Subcutaneous abdominal adipose tissue (tissue), 5 donors: ENCODE measurements at regions not wholly inside any gene's neighbourhood (a gene's known extent, or its start where the extent isn't known, plus 50 kb on each side); places are given as distances from the start of the nearest gene placed in this dataset.

ENCODE experiments used
- H3K27ac ChIP-seq: one replicate; pipeline ENCODE4 v1.7.0; 2013; ENCODE audit warnings: low read depth, mild to moderate bottlenecking, inconsistent platforms, low read length, moderate library complexity
- H3K27me3 ChIP-seq, 5 donors: one replicate each; pipeline ENCODE4 v1.7.0; 2013; ENCODE audit warnings: low read length in 5 of 5, inconsistent platforms in 1 of 5; ENCODE audit not compliant: control insufficient read depth in 5 of 5, insufficient read depth in 4 of 5
- H3K36me3 ChIP-seq, 5 donors: one replicate each; pipeline ENCODE4 v1.7.0; 2013; ENCODE audit warnings: low read length in 5 of 5; ENCODE audit not compliant: control insufficient read depth in 5 of 5, insufficient read depth in 5 of 5
- H3K4me1 ChIP-seq, 5 donors: one replicate each; pipeline ENCODE4 v1.7.0; 2013; ENCODE audit warnings: low read length in 5 of 5, mild to moderate bottlenecking in 3 of 5, moderate library complexity in 1 of 5; ENCODE audit not compliant: control insufficient read depth in 5 of 5, insufficient read depth in 5 of 5
- H3K4me3 ChIP-seq, 5 donors: one replicate each; pipeline ENCODE4 v1.7.0; 2013; ENCODE audit warnings: low read length in 5 of 5, low read depth in 1 of 5
- H3K9ac ChIP-seq, 5 donors: one replicate each; pipeline ENCODE4 v1.7.0; 2013; ENCODE audit warnings: low read length in 5 of 5, mild to moderate bottlenecking in 4 of 5, moderate library complexity in 3 of 5
- H3K9me3 ChIP-seq, 5 donors: one replicate each; pipeline ENCODE4 v1.7.0; 2013; ENCODE audit warnings: low read length in 5 of 5; ENCODE audit not compliant: control insufficient read depth in 5 of 5
- donor health status: healthy.
- donor health status: healthy.
- donor health status: healthy.
- donor health status: healthy.
- donor health status: healthy.

DNA sequence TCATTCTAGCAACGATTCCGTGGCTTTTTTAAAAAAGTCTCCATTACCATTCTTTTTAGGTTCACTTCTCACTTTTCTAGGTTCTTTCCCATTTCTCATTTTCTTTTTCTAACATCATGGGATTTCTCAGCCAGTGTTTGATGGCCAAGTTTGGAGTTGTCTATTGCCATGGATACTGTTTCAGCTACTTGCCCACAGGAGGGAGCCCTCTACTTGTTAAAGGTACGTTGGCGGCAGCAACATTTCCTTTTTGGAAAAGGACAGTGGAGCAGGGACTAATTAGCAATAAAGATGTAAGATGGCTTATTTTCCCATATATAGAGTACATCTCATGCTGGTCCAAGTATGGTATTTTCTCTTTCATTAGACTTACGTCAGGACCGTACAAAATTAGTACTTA lies 2257.5 kb upstream of the C9orf72 start:
- no peaks in the 10 kb centered on the region for H3K4me1 ChIP-seq
- no peak overlapping the region for H3K9ac ChIP-seq
- H3K36me3 ChIP-seq: no peaks in the 10 kb centered on the region
- no peak overlapping the region for H3K4me3 ChIP-seq
- H3K27me3 ChIP-seq: no peaks in the 10 kb centered on the region
- H3K9me3 ChIP-seq: peaks cover 0 to 3% (median 0%) of the 10 kb centered on the region in 5 donors
- no peak overlapping the region for H3K27ac ChIP-seq

DNA sequence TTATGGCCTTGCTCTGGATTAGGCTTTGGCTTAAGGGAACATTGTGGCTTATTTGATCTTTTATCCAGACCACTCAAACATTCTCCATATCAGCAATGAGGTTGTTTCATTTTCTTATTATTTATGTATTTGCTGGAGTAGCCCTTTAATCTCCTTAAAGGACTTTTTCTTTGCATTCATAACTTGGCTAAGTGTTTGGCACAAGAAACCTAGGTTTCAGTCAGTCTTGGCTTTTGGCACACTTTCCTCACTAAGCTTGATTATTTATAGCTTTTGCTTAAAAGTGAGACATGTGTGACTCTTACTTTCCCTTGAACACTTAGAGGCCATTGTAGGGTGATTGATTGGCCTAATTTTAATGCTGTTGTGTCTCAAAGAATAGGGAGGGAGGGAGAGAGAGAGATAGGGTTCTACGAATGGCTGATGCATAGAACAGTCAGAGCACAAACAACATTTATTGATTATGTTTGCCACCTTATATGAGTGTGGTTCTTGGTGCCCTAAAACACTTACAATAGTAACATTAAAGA lies 2265.3 kb upstream of the C9orf72 start:
- Histone ChIP-seq H3K36me3 (no peaks in the 10 kb centered on the region), H3K27ac (no peak overlapping the region), H3K27me3 (no peaks in the 10 kb centered on the region), H3K9me3 (peaks cover 0 to 3% (median 0%) of the 10 kb centered on the region in 5 donors), H3K9ac (no peak overlapping the region), H3K4me1 (peaks cover 0 to 6% (median 0%) of the 10 kb centered on the region in 5 donors), H3K4me3 (no peak overlapping the region)

DNA sequence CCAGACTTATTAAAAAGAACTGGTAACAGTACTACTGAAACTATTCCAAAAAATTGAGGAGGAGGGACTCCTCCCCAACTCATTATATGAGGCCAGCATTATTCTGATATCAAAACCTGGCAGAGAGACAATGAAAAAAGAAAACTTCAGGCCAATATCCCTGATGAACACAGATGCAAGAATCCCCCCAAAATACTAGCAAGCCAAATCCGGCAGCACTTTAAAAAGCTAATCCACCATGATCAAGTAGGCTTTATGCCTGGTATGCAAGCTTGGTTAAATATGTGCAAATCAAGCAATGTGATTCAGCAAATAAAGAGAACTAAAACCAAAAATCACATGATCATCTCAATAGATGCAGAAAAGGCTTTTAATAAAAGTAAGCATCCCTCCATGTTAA lies 2271.0 kb upstream of the C9orf72 start:
- Histone ChIP-seq H3K9ac (no peak overlapping the region), H3K4me3 (no peak overlapping the region), H3K27ac (no peak overlapping the region), H3K9me3 (peaks cover 0 to 3% (median 0%) of the 10 kb centered on the region in 5 donors), H3K4me1 (no peaks in the 10 kb centered on the region), H3K27me3 (no peaks in the 10 kb centered on the region), H3K36me3 (no peaks in the 10 kb centered on the region)

DNA sequence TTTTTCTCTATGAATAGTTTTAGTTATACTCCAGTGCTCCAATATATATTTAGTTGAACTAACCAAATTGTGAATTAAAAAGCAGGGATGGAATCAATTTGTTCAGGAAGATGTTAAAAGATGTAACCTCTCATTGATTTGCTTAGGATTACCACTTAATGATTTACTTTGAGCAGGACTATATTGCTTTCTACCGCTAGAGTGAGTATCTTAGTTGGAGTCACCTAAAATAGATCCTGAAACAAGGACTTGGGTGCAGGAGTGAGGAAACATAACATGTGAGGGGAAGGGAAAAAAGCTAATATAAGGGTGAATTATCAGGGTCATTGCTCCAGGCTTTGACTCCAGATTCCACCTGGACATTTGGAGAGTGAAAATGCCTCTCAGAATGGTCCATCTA lies 2277.4 kb upstream of the C9orf72 start:
- no peaks in the 10 kb centered on the region for H3K4me1 ChIP-seq
- H3K36me3 ChIP-seq: no peaks in the 10 kb centered on the region
- H3K27ac ChIP-seq: no peak overlapping the region
- H3K9me3 ChIP-seq: no peaks in the 10 kb centered on the region
- no peaks in the 10 kb centered on the region for H3K27me3 ChIP-seq
- H3K9ac ChIP-seq: no peak overlapping the region
- no peak overlapping the region for H3K4me3 ChIP-seq

DNA sequence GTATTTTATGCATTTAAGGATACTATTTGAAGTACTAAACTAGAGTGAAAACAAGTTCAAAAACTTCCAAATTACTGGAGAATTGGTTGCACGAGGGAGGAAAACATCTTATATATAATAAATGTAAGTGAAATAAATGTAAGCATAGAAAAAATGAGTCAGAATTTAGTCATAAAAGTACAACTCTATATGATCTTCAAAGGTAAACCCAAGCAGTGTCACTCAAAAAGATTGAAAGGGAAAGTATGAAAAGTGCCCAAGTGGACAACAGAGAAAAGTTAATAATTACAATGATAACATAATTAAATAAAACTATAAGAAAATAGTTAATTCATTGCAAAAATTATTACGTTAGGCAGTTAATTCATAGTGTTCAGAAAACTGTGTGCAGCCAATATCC lies 2288.5 kb upstream of the C9orf72 start:
- no peak overlapping the region for H3K9ac ChIP-seq
- no peaks in the 10 kb centered on the region for H3K4me1 ChIP-seq
- H3K27me3 ChIP-seq: no peaks in the 10 kb centered on the region
- H3K36me3 ChIP-seq: no peaks in the 10 kb centered on the region
- no peak overlapping the region for H3K4me3 ChIP-seq
- H3K27ac ChIP-seq: no peak overlapping the region
- H3K9me3 ChIP-seq: no peaks in the 10 kb centered on the region

DNA sequence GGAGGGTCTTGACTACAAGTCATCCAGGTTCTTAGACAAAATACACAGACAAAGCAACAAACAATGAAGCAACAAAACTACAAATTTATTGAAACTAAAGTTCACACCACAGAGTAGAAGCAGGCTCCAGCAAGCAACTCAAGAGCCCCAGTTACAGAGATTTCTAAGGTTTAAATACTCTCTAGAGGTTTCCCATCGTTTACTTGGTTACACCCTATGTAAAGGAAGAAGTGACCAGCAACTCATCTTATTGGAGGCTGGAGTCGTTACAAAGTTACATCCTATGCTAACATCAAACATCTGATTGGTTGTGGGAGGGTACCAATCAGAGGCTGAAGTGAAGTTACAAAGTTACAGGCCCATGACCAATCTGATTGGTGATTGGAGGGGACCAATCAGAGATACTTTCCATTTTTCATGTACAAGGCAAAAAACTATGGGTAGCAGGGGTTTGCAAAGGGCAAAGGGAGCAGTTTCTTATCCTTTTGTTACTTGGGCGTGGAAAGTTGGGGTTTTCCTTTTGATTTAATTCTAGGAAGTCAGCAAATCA lies 2292.6 kb upstream of the C9orf72 start:
- Histone ChIP-seq H3K9me3 (no peaks in the 10 kb centered on the region), H3K9ac (no peak overlapping the region), H3K4me1 (no peaks in the 10 kb centered on the region), H3K4me3 (no peak overlapping the region), H3K36me3 (no peaks in the 10 kb centered on the region), H3K27me3 (no peaks in the 10 kb centered on the region), H3K27ac (no peak overlapping the region)

DNA sequence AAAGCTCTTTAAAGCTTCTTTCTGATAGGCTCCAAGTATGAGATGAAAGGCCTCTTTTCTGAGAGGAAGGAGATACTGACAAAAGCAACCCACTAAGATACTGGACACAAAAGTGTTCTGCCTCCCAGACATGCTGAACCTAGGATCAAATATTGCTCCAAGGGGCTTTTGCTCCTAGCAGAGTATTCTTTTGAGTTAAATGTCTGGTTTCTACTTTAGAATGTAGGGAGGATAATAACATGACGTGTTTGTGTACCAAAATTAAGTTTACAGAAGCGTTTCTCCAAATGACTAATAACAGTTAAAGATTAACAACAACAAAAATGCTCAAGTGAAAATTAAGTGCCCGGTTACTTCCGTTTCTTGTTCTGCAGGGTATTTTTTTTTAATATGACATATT lies 2293.3 kb upstream of the C9orf72 start:
- peaks cover 0 to 2% (median 0%) of the 10 kb centered on the region in 5 donors for H3K9me3 ChIP-seq
- H3K4me1 ChIP-seq: no peaks in the 10 kb centered on the region
- no peaks in the 10 kb centered on the region for H3K27me3 ChIP-seq

DNA sequence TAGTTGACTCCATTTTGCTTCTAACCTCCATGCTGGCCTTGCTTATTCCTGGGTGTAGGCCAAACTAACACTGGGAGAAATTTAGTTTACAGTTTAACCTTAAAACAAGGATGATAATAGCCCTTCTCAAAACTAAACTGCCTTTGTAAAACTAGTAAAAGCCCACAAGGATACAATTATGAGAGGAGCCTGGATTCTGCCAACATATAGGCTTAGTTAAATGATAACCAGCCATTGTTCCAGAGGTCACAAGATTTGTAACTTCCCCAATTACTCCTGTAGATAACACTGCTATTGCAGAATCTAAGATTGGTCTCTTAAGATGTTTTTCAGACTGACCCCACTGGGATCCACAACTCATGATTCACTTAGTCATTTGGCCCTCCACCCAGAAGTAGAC lies 2300.3 kb upstream of the C9orf72 start:
- no peak overlapping the region for H3K9ac ChIP-seq
- H3K9me3 ChIP-seq: peaks cover 0 to 2% (median 0%) of the 10 kb centered on the region in 5 donors
- H3K4me1 ChIP-seq: no peaks in the 10 kb centered on the region
- no peak overlapping the region for H3K27ac ChIP-seq
- H3K36me3 ChIP-seq: no peaks in the 10 kb centered on the region
- no peaks in the 10 kb centered on the region for H3K27me3 ChIP-seq
- H3K4me3 ChIP-seq: no peak overlapping the region

More for the DNA sequence above, 2293.3 kb upstream of the C9orf72 start:
- H3K27ac ChIP-seq: no peak overlapping the region
- H3K9ac ChIP-seq: no peak overlapping the region
- H3K4me3 ChIP-seq: no peak overlapping the region
- no peaks in the 10 kb centered on the region for H3K36me3 ChIP-seq

DNA sequence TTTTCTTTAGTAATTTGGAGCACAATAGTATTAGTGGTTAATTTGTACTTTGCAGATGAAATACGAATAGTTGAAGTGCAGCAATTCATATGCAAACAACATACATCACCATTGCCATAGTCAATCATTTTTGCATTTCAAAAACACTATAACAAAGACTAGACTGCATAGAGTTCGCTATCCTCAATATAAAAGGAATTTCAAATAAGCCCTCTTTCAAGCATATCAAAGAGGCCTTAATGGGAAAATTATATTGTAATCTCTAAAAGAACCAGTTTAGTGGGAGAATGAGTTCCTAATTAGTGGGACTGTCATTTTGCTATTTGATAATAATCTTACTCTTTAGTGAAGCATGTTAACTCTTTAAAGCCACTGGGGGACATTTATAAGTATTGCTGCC lies 2302.3 kb upstream of the C9orf72 start:
- Histone ChIP-seq H3K27me3 (no peaks in the 10 kb centered on the region), H3K4me1 (no peaks in the 10 kb centered on the region), H3K4me3 (no peak overlapping the region), H3K9ac (no peak overlapping the region), H3K36me3 (no peaks in the 10 kb centered on the region), H3K27ac (no peak overlapping the region), H3K9me3 (peaks cover 0 to 2% (median 0%) of the 10 kb centered on the region in 5 donors)

DNA sequence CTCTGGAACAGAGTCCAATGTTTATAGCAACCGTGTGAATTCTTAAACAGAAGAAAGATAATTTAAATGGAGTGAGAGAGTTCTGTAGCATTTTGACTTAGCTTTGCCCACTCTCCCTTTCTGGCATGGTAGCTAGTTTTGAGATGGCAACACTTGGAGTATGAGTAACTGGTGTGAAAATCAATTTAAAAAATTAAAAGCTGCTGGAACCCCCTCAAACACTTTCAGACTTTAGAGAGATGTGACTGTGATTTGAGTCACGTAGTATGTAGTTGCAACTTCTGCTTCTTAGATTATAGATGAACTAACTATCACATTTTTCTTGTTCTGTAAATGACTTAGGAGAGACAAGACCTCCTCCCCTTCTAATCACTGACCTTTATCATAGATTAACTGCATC lies 2309.5 kb upstream of the C9orf72 start:
- Histone ChIP-seq H3K9me3 (no peaks in the 10 kb centered on the region), H3K9ac (no peak overlapping the region), H3K4me1 (no peaks in the 10 kb centered on the region), H3K27me3 (no peaks in the 10 kb centered on the region), H3K27ac (no peak overlapping the region), H3K4me3 (no peak overlapping the region), H3K36me3 (no peaks in the 10 kb centered on the region)
